ENCODE measurements at regions not wholly inside any gene's neighbourhood (a gene's known extent, or its start where the extent isn't known, plus 50 kb on each side); places are given as distances from the start of the nearest gene placed in this dataset.

- Histone ChIP-seq H3K27ac (ENCODE audit: extremely low read depth, low read depth, low read length) (no peak overlapping the region), H3K4me3 (no peak overlapping the region), H3K9ac (ENCODE audit: insufficient read depth in 1 of 2, low read depth in 2 of 2, low read length in 2 of 2) (no peak overlapping the region), H3K9me3 (replicated peaks; ENCODE audit: control insufficient read depth, insufficient read depth, low read depth, low read length) (no peaks in the 10 kb centered on the region), H3K4me2 (ENCODE audit: insufficient read depth, low read length) (no peak overlapping the region), H2AFZ (ENCODE audit: low read depth, low read length) (no peak overlapping the region), H4K20me1 (replicated peaks; ENCODE audit: control insufficient read depth, insufficient read depth, low read length) (no peaks in the 10 kb centered on the region), H3K36me3 (ENCODE audit: control insufficient read depth, insufficient read depth, low read length) (no peaks in the 10 kb centered on the region), H3K79me2 (ENCODE audit: control insufficient read depth, insufficient read depth, low read length) (no peaks in the 10 kb centered on the region), H3K4me1 (replicated peaks in 1 of 2; ENCODE audit: control insufficient read depth in 2 of 2, insufficient read depth in 2 of 2, low read length in 2 of 2) (no peaks in the 10 kb centered on the region; a peak in 1 of 5 replicates), H3K27me3 (ENCODE audit: control insufficient read depth in 2 of 2, insufficient read depth in 2 of 2, low read length in 2 of 2) (peaks cover 0 to 4% of the 10 kb centered on the region in 2 experiments; a peak in 4 of 5 replicates), H3K9me1 (ENCODE audit: control insufficient read depth, insufficient read depth, low read length) (no peaks in the 10 kb centered on the region)
- ATAC-seq (no peak), FAIRE-seq (no peak), DNase-seq (ENCODE audit: extremely low read depth in 1 of 4, low spot score in 3 of 4) (no peak)
- ChIA-PET POLR2A (interaction anchor here (0.8 kb wide), 1 partner anchor 16 kb away, joined by 3 read pairs; no protein-coding TSS in a partner anchor), CTCF (ENCODE audit: low intra/inter-chr PET ratio) (interaction anchor here (2.2 kb wide), 1 partner anchor 354 kb away, joined by 7 read pairs; no protein-coding TSS in a partner anchor)
- intact Hi-C loops (cut with micrococcal nuclease) = loop anchor here (5.0 kb wide), 1 partner anchor 539 kb away; no protein-coding TSS in a partner anchor
- TF ChIP-seq POU5F1 (IDR thresholded peaks at IDR 0.05; ENCODE audit: borderline replicate concordance, low read depth, low read length, partially characterized antibody) (no peak), KAT2B (IDR thresholded peaks at IDR 0.05; ENCODE audit: low read depth, low read length) (no peak), C11orf30 (IDR thresholded peaks at IDR 0.05; ENCODE audit: low read depth) (no peak), SNRNP70 (optimal IDR thresholded peaks at IDR 0.05; ENCODE audit: low read depth, low read length) (no peak), MCM7 (IDR thresholded peaks at IDR 0.05) (no peak), CHAMP1 (IDR thresholded peaks at IDR 0.05) (no peak), ZNF445 (CRISPR knock-in tag; IDR thresholded peaks at IDR 0.05; ENCODE audit: low read depth) (no peak), ZNF431 (CRISPR knock-in tag; IDR thresholded peaks at IDR 0.05) (no peak), ZNF311 (CRISPR knock-in tag; IDR thresholded peaks at IDR 0.05) (no peak), RUNX1 (IDR thresholded peaks at IDR 0.05; ENCODE audit: low read depth) (no peak), CHD1 (IDR thresholded peaks at IDR 0.05; ENCODE audit: low read length) (no peak), KAT7 (CRISPR knock-in tag; IDR thresholded peaks at IDR 0.05; ENCODE audit: borderline replicate concordance) (no peak), ZNF609 (CRISPR knock-in tag; IDR thresholded peaks at IDR 0.05; ENCODE audit: borderline replicate concordance) (no peak), IRF9 (tag; IDR thresholded peaks at IDR 0.05) (no peak)
- WGBS (ENCODE audit: insufficient coverage, low coverage, missing lambda C conversion rate) = 2% methylated on average over 6 of the region's 6 CpGs
- no TSS peak for BruUV-seq (replicated peaks)
- in situ Hi-C loops (cut with MboI) = no loop called here
Observed at GRCh38 chr6:99821164-99821563, 172.9 kb downstream of the MCHR2 start.

Data from K562 (cell line).